Activated naive CD8-positive, alpha-beta T cell treated with anti-CD3 and anti-CD28 coated beads, Interleukin-2, amount 10 ng/mL, durations not matched to agents 7 days and 5 days (primary cell): ENCODE measurements at regions not wholly inside any gene's neighbourhood (a gene's known extent, or its start where the extent isn't known, plus 50 kb on each side); places are given as distances from the start of the nearest gene placed in this dataset.
"Not testable (repeated sequence)": the region's sequence is repeated elsewhere in the genome, so short reads cannot be mapped to it uniquely, and the experiment has no call there.

ENCODE experiments used
- ATAC-seq: fragments of 150-1000 bp; cut with Tn5 transposase; one replicate; pipeline ENCODE4 v1.10.0; 2021; ENCODE audit warnings: low read depth, moderate library complexity
- POLR2A ChIA-PET: fragments of 350-600 bp; sonication (Branson Sonifier 250); formaldehyde crosslinking; loops from one replicate; lab custom pipeline; 2021; ENCODE audit warnings: antibody characterized with exemption; lab: Charles Lee
- DNase-seq: peaks from one replicate; pipeline ENCODE4 v3.0.0; 2021
- H3K27ac Mint-ChIP-seq: one replicate; pipeline ENCODE4 v1.8.0; 2022; ENCODE audit warnings: mild to moderate bottlenecking, mixed read lengths
- H3K27me3 Mint-ChIP-seq: one replicate; pipeline ENCODE4 v1.8.0; 2022; ENCODE audit warnings: mild to moderate bottlenecking, moderate library complexity, mixed read lengths
- H3K36me3 Mint-ChIP-seq: one replicate; pipeline ENCODE4 v1.8.0; 2021; ENCODE audit warnings: mild to moderate bottlenecking, mixed read lengths
- H3K4me1 Mint-ChIP-seq: one replicate; pipeline ENCODE4 v1.8.0; 2021; ENCODE audit warnings: mixed read lengths
- H3K4me3 Mint-ChIP-seq: one replicate; pipeline ENCODE4 v1.8.0; 2022; ENCODE audit warnings: mild to moderate bottlenecking, moderate library complexity, mixed read lengths
- H3K9me3 Mint-ChIP-seq: one replicate; pipeline ENCODE4 v1.8.0; 2021; ENCODE audit warnings: mixed read lengths

DNA sequence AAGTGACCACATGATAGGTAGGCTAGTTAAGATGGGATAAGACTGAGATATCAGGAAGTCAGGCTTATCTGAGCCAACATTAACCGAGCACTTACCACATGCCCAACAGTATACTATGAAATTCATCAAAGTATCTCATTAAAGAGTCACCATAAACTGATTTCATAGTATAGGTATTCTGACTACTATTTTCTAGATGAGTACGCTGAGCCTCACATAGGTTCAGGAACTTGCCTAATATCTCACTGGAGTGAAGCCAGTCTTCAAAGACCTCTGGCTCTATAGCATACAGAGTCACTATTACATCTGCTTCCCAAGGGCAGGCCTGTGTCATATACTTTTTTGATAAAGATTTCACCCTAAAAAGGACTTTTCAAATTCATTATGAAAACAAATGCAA, 115.6 kb upstream of the NGF start:
- ATAC-seq, result no peak
- DNase-seq, result no peak
- H3K4me3 Mint-ChIP-seq, result no peak overlapping the region
- no peak overlapping the region for H3K27ac Mint-ChIP-seq
- no peaks in the 10 kb centered on the region for H3K4me1 Mint-ChIP-seq
- no peaks in the 10 kb centered on the region for H3K9me3 Mint-ChIP-seq
- H3K36me3 Mint-ChIP-seq, result no peaks in the 10 kb centered on the region
- POLR2A ChIA-PET, result no interaction called here
- H3K27me3 Mint-ChIP-seq, result peaks cover 1% of the 10 kb centered on the region

DNA sequence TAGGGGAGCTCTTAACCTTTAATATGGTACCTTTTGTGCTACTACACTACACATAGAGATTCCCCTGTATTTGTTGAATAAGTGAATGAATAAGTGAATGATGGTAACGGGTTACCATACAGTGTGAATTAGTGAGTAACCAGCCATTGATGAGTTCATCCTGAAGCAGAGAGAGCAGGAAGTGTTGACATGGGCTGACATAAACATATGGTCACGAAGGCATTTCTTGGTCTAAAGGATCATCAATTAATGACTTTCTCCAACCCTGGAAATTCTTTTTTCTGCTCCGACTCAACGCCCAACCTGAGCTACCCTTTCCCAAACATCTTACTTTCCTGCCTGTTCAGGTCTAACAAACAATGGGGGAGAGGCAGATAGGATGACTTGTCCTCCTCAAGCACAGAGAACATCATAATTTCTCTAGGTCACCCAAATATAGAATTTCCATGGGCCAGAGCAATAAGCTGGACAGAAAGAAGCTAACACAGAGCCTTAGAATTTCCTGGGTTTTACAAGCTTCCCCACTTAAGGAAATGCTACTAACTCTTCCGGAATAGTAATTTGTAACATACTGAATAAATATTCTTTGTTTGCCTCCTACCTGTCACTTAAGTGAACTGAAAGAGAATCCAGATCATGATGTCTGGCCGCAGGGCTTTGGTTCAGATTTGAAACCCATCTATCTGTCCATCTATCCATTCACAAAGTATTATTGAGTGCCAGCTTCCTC, 114.7 kb upstream of the NGF start:
- H3K9me3 Mint-ChIP-seq, result no peaks in the 10 kb centered on the region
- H3K4me1 Mint-ChIP-seq, result no peaks in the 10 kb centered on the region
- no peak overlapping the region for H3K4me3 Mint-ChIP-seq
- no peak for DNase-seq
- H3K27ac Mint-ChIP-seq, result no peak overlapping the region
- H3K36me3 Mint-ChIP-seq, result no peaks in the 10 kb centered on the region
- H3K27me3 Mint-ChIP-seq, result peaks cover 2% of the 10 kb centered on the region
- ATAC-seq, result no peak
- POLR2A ChIA-PET, result no interaction called here

DNA sequence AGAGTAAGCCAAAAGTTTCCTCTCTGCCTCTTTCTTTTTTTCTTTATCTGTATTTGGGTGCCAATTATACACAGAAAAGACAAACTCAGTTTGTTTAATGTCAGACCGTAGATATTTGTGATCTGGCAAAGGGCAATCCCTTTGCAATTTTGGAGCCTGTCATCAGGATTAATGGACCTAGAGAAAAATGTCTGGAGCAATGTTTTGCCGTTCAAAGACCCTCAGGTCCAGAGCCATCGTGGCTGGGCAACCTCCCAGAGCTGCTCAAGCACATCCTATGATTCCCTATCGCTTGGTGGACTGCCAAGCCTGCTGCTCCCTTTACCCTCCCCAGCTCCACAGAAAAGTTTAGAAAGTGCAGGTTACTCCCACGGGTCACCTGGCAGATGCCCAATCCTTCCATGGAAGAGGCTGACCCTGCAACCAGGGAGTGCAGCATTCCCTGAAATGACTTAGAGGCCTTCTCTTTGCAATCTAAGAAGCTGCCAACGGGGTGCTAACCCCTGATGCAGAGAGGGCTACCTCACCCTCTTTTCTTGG, 112.5 kb upstream of the NGF start:
- POLR2A ChIA-PET, result no interaction called here
- ATAC-seq, result no peak
- Mint-ChIP-seq H3K36me3 (no peaks in the 10 kb centered on the region), H3K27me3 (peaks cover 6% of the 10 kb centered on the region), H3K9me3 (no peaks in the 10 kb centered on the region), H3K27ac (no peak overlapping the region), H3K4me1 (no peaks in the 10 kb centered on the region), H3K4me3 (no peak overlapping the region)
- DNase-seq, result no peak

DNA sequence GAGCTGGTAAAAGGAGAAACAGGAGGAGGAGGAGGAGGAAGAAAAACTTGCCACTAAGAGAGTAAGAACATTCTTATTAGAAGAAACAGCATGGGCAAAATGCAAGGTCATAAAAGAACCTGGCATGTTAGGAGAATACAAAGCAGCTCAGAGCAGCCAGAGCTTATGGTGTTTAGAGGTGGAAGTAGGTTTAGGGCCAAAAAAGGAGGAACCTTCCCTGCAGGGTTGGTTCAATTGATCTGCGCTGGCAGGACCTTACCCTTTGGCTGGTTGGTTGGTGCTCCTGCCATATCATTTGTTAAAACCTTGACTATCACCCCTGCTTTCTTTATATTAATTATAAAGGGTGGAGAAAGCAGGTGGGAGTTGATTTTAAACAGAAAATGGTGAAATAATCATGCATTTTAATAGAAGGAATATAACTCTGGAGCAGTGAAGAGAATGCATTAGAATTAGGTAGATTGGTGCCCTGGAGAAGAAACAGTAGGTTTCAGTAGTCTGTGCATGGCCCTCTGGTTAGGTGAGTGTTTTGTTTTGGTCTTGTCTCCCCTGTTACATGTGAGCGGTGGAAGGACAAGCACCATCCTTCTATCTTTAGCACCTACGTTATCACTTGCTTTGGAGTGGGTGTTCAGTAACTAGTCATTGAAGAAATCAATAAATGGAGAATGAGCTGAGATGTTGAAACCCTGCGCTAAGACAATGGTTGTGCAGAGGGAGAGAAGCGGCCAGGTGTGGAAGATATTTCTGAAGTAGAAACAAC, 110.4 kb upstream of the NGF start:
- H3K4me3 Mint-ChIP-seq, result no peak overlapping the region
- H3K9me3 Mint-ChIP-seq, result no peaks in the 10 kb centered on the region
- H3K36me3 Mint-ChIP-seq, result no peaks in the 10 kb centered on the region
- H3K27me3 Mint-ChIP-seq, result peaks cover 6% of the 10 kb centered on the region
- H3K27ac Mint-ChIP-seq, result no peak overlapping the region
- POLR2A ChIA-PET, result no interaction called here
- no peaks in the 10 kb centered on the region for H3K4me1 Mint-ChIP-seq
- DNase-seq (no peak), ATAC-seq (no peak)

DNA sequence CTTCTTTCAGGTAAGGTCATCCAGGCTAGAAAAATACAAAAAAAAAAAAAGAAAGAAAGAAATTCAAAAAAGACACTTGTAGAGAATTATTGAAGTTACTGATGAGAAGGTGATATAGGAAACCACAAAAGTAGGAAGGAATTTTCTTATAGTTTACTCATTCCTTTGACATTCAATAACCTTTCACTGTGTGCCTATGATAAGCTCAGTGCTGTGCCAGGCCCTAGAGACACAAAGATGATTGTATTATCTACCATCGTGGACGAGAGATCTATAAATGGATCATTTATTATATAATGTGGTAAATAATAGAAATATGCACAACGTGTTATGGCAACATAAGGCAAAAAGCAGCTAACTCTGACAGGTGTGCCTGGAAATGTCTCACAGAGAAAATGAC, 109.6 kb upstream of the NGF start:
- H3K4me1 Mint-ChIP-seq, result no peaks in the 10 kb centered on the region
- no peaks in the 10 kb centered on the region for H3K9me3 Mint-ChIP-seq
- DNase-seq (no peak), ATAC-seq (no peak)
- H3K27me3 Mint-ChIP-seq, result peaks cover 6% of the 10 kb centered on the region
- POLR2A ChIA-PET, result no interaction called here
- no peak overlapping the region for H3K27ac Mint-ChIP-seq
- H3K36me3 Mint-ChIP-seq, result no peaks in the 10 kb centered on the region
- no peak overlapping the region for H3K4me3 Mint-ChIP-seq

DNA sequence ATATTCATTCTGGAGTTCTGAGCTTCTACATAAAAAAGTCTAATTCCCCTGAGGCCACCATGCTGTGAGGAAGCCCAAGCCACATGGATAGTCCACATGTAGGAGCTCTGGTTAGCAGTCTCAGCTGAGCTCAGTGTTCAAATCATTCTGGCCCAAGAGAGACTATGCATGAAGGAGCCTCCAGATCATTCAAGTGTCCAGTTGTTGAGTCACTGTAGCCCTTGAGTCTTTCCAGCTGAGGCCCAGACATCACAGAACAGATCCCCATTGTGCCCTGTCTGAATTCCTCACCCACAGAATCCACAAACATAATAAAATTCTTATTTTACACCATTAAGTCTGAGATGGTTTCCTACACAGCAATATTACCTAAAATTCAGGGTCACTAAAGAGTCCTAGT, 107.0 kb upstream of the NGF start:
- Mint-ChIP-seq H3K4me3 (no peak overlapping the region), H3K27ac (no peak overlapping the region), H3K27me3 (peaks cover 6% of the 10 kb centered on the region), H3K9me3 (no peaks in the 10 kb centered on the region), H3K36me3 (no peaks in the 10 kb centered on the region), H3K4me1 (no peaks in the 10 kb centered on the region)
- no peak for ATAC-seq
- DNase-seq, result no peak
- POLR2A ChIA-PET, result no interaction called here

DNA sequence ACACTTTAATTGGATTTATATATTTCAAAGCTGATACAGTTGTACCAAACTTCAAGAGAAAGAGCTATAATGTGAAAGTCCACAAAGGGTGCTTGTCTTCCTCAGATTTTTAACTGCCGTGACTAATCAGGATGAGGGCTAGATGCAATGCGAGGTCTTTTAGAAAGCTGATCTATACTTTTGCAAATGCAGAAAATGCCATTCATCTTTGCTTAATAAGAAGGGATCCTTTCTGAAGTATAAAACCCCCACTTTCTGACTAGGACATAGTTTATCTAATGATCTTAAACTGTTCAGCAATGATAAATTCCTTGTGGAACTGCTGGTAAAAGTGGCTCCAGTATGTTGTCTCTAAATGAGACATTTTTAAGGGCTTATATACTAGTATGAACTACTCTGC, 102.7 kb upstream of the NGF start:
- no peak overlapping the region for H3K27ac Mint-ChIP-seq
- DNase-seq (no peak), ATAC-seq (no peak)
- no peaks in the 10 kb centered on the region for H3K4me1 Mint-ChIP-seq
- POLR2A ChIA-PET, result no interaction called here
- H3K36me3 Mint-ChIP-seq, result no peaks in the 10 kb centered on the region
- no peaks in the 10 kb centered on the region for H3K27me3 Mint-ChIP-seq
- H3K9me3 Mint-ChIP-seq, result peaks cover 1% of the 10 kb centered on the region
- no peak overlapping the region for H3K4me3 Mint-ChIP-seq

DNA sequence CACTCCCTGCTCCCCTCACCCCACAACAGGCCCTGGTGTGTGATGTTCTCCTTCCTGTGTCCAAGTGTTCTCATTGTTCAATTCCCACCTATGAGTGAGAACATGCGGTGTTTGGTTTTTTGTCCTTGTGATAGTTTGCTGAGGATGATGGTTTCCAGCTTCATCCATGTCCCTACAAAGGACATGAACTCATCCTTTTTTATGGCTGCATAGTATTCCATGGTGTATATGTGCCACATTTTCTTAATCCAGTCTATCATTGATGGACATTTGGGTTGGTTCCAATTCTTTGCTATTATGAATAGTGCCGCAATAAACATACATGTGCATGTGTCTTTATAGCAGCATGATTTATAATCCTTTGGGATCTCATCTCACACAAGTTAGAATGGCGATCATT, 101.5 kb upstream of the NGF start:
- DNase-seq, POLR2A ChIA-PET: not testable (repeated sequence)

DNA sequence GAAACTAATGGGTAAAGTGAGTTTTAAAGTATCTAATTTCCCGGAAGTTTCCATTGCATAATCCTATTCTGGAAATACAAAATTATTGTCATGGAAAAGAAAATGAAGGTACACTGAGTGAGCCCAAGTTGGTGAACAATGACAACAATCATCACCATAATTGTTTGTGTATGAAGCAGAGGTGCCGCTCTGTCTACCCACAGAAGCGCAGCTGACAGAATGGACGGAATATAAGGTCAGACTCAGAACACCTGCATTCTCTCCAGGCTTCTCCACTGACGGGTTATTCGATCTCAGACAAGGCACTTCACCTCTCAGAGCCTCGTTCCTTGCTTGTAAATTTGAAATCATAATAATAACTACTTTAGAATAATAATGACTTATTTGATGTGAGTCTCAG, 99.1 kb upstream of the NGF start:
- H3K9me3 Mint-ChIP-seq, result peaks cover 1% of the 10 kb centered on the region
- no peaks in the 10 kb centered on the region for H3K27me3 Mint-ChIP-seq
- H3K27ac Mint-ChIP-seq, result no peak overlapping the region
- no peak overlapping the region for H3K4me3 Mint-ChIP-seq
- no peaks in the 10 kb centered on the region for H3K4me1 Mint-ChIP-seq
- no peak for ATAC-seq
- POLR2A ChIA-PET, result no interaction called here
- DNase-seq, result no peak
- H3K36me3 Mint-ChIP-seq, result no peaks in the 10 kb centered on the region

More for the DNA sequence above, 101.5 kb upstream of the NGF start:
- not testable (repeated sequence) for H3K4me3 Mint-ChIP-seq, H3K9me3 Mint-ChIP-seq, H3K36me3 Mint-ChIP-seq, H3K27me3 Mint-ChIP-seq, H3K4me1 Mint-ChIP-seq, ATAC-seq, H3K27ac Mint-ChIP-seq

DNA sequence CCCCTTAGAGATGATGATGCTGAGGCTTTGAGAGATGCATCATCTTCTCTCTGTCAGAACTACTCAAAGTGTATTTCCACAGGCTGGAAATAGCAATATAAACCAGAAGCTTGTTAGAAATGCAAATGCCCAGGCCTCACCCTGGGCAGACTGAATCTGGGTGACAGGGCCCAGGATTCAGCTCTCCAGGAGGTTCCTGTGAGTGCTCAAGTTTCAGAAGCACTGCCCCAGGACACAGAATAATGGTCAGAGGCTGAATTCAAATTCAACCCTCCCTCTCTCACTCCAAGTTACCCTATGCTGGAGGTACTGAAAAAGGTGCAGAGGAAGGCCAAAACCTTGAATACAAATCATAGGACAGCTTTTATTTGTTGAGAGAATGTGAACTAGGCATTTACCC, 98.5 kb upstream of the NGF start:
- H3K27ac Mint-ChIP-seq, result no peak overlapping the region
- H3K27me3 Mint-ChIP-seq, result no peaks in the 10 kb centered on the region
- POLR2A ChIA-PET, result no interaction called here
- H3K4me3 Mint-ChIP-seq, result no peak overlapping the region
- H3K4me1 Mint-ChIP-seq, result no peaks in the 10 kb centered on the region
- H3K9me3 Mint-ChIP-seq, result peaks cover 1% of the 10 kb centered on the region
- ATAC-seq (no peak), DNase-seq (no peak)
- H3K36me3 Mint-ChIP-seq, result no peaks in the 10 kb centered on the region

DNA sequence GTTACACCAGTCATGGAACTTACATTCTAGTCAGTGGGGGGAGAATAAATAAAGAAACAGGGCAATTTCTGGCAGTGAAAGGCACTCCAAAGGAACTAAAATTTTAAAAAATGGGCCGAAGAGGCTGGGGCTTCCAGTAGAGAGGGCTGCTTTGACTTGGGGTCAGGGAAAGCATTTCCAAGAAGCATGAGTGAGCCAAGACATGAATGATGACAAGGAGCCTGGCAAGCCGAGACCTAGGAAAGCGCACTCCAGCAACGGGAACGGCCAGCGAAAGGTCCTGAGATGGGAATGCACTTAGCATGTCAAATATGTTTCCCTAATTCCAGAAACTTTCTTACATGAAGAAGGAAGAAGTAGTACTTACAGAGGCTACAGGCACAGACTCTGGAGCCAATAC, 95.4 kb upstream of the NGF start:
- no peaks in the 10 kb centered on the region for H3K4me1 Mint-ChIP-seq
- H3K4me3 Mint-ChIP-seq, result no peak overlapping the region
- no peak for DNase-seq
- no peaks in the 10 kb centered on the region for H3K9me3 Mint-ChIP-seq
- no peak for ATAC-seq
- POLR2A ChIA-PET, result no interaction called here
- H3K27ac Mint-ChIP-seq, result no peak overlapping the region
- H3K36me3 Mint-ChIP-seq, result no peaks in the 10 kb centered on the region
- H3K27me3 Mint-ChIP-seq, result no peaks in the 10 kb centered on the region

DNA sequence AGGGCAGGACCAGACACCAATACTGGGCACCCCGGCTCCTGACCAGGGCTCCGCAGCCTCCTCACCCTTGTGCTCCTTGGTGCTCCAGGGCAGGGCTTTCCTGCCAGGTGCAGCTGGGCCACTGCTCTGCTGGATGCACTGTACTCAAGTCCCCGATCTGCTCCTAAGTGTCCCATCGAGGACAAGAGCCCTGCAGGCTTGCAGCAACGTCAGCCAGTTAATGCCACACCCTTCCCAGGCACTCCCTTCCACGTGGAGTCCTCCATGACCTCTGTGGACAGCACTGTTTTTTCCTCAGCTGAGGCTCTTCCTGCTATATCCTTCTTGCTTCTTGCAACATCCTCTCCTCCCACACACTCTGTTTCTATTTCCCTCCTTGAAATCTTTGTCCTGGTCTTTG, 94.0 kb upstream of the NGF start:
- Mint-ChIP-seq H3K27me3 (peaks cover 2% of the 10 kb centered on the region), H3K4me1 (no peaks in the 10 kb centered on the region), H3K36me3 (no peaks in the 10 kb centered on the region), H3K4me3 (no peak overlapping the region), H3K9me3 (no peaks in the 10 kb centered on the region), H3K27ac (no peak overlapping the region)
- DNase-seq (no peak), ATAC-seq (no peak)
- POLR2A ChIA-PET, result no interaction called here

DNA sequence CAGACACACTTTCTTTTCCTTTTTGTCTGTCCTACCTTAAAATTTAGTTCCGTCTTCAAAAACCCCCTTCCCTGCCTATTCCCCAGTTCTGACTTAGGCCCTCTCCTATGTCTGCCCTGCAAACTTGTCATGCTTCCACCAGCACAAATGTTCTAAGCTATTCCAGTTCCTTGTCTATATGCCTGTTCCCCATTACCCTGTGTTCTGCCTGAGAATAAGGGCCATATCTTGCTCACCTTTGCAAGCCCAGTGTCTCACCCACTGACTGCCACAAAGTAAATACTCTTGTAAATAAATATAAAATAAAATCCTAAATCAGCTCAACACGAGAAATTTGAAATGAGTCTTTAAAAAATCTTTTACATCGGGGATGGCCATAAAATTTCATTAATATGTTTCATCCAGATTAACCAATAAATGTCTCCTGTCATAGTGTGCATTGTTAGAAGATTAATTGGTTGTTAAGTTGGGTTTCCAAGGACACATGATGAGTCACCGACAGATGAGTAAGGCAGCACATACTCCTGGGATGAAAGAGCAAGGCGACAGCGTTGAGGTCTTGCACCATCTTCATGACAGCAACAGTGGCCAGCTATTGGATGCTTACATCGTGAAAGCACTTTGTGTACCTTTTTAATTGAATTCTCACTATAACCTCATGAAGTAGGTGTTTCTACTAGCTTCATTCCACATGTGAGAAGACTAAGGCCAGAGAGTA, 92.6 kb upstream of the NGF start:
- no peak for ATAC-seq

More for the DNA sequence above, 92.6 kb upstream of the NGF start:
- no peak overlapping the region for H3K4me3 Mint-ChIP-seq
- no peak overlapping the region for H3K27ac Mint-ChIP-seq
- DNase-seq, result no peak
- H3K4me1 Mint-ChIP-seq, result no peaks in the 10 kb centered on the region
- H3K36me3 Mint-ChIP-seq, result no peaks in the 10 kb centered on the region
- POLR2A ChIA-PET, result no interaction called here
- peaks cover 2% of the 10 kb centered on the region for H3K27me3 Mint-ChIP-seq
- H3K9me3 Mint-ChIP-seq, result no peaks in the 10 kb centered on the region
